ENCODE measurements at regions not wholly inside any gene's neighbourhood (a gene's known extent, or its start where the extent isn't known, plus 50 kb on each side); places are given as distances from the start of the nearest gene placed in this dataset.

DNA sequence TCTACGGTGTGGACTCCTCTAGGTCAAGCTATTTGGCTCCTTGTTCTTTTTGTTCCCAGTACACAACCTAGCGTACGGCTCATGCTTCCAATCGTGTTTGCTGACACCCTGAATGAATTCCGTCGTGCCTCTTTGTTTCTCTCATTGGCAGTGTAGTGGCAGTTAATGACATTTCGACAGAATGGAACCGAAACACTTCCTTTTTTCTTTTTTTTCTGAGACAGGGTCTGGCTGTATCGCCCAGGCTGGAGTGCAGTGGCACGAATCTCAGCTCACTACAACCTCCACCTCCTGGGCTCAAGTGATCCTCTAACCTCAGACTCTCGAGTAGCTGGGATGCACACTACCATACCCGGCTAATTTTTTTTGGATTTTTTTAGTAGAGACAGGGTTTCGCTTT, 113.3 kb upstream of the ATP6AP2 start:
- TF ChIP-seq, protein P1, sequence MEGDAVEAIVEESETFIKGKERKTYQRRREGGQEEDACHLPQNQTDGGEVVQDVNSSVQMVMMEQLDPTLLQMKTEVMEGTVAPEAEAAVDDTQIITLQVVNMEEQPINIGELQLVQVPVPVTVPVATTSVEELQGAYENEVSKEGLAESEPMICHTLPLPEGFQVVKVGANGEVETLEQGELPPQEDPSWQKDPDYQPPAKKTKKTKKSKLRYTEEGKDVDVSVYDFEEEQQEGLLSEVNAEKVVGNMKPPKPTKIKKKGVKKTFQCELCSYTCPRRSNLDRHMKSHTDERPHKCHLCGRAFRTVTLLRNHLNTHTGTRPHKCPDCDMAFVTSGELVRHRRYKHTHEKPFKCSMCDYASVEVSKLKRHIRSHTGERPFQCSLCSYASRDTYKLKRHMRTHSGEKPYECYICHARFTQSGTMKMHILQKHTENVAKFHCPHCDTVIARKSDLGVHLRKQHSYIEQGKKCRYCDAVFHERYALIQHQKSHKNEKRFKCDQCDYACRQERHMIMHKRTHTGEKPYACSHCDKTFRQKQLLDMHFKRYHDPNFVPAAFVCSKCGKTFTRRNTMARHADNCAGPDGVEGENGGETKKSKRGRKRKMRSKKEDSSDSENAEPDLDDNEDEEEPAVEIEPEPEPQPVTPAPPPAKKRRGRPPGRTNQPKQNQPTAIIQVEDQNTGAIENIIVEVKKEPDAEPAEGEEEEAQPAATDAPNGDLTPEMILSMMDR (IDR thresholded peaks at IDR 0.05; ENCODE audit: extremely low read depth, missing control alignments), result no peak
- no peak for DNase-seq (ENCODE audit: low spot score)

DNA sequence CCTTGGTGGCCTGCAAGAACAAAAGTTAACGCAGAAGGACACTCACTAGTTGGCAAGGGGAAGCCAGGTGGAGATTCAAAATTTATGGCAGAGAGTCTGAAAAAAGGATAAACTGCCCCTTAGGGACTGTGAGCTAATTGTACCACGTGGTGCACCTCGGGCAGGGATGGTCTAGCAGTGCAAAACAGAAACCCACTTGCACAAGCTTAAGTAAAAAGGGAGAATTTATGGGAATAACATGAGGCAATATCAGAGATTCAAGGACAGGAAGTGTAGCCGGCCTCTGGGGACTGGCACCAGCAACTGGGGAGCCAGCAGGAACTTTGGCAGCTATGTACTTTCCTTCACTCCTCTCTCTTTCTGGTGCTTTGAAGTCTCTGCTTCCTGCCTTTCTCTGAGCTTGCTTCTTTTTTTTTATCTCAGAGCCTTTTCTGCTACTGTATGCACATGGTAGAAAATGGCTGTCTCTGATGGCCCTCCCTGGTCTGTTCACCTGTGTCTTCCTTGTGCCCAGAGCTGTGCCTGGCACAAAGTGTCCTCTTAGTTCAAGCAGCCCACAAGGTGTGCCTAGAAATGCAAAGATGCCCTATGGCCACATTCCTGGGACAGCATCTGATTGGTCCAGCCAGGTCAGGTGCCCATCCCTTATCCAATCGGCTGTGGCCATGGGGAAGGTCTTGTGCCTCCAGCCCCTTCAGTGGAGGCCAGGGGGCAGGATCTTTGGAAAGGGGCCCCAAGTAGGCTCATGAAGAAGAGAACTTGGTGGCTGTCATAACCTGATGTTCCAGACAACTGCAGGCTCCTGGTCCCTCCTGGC, 114.8 kb upstream of the ATP6AP2 start:
- TF ChIP-seq, protein P1 (IDR thresholded peaks at IDR 0.05; ENCODE audit: extremely low read depth, missing control alignments), result no peak
- no peak for DNase-seq (ENCODE audit: low spot score)

DNA sequence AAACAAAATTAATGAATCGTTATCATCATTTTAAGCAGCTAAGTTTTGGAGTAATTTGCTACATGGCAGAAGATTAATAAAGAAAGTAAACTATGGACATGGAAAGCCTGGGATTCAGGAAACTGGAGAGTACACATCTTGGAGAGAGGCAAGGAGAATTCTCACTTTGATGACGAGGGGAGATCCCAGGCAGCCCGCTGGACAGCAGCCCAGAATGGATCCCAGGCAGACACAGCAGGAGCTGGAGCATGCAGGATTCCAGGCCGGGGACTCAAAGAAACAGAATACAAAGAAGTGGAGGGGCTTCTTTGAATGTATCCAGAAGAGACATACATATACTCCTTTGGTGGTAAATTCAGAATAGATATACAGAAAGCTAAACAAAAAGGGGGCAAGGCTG, 118.0 kb upstream of the ATP6AP2 start:
- no peak for DNase-seq (ENCODE audit: low spot score)
- TF ChIP-seq, protein P1 (IDR thresholded peaks at IDR 0.05; ENCODE audit: extremely low read depth, missing control alignments), result no peak

DNA sequence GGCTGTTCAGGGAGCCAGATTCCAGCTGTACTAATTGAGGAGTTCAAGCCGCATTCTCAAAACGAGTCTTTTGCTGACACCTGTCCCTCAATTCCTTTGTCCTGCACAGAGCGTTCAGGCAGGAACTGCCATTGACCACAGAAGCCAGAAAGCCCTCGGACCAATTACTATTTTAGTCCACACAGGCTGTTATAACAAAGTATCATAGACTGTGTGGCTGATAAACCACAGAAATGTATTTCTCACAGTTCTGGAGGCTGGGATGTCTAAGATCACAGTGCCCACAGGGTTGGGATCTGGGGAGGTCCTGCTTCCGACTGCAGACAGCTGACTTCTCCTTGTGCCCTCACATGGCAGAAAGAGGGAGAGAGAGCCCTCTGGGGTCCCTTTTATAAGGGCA, 119.8 kb upstream of the ATP6AP2 start:
- DNase-seq (ENCODE audit: low spot score), result no peak
- TF ChIP-seq, protein P1 (IDR thresholded peaks at IDR 0.05; ENCODE audit: extremely low read depth, missing control alignments), result no peak

DNA sequence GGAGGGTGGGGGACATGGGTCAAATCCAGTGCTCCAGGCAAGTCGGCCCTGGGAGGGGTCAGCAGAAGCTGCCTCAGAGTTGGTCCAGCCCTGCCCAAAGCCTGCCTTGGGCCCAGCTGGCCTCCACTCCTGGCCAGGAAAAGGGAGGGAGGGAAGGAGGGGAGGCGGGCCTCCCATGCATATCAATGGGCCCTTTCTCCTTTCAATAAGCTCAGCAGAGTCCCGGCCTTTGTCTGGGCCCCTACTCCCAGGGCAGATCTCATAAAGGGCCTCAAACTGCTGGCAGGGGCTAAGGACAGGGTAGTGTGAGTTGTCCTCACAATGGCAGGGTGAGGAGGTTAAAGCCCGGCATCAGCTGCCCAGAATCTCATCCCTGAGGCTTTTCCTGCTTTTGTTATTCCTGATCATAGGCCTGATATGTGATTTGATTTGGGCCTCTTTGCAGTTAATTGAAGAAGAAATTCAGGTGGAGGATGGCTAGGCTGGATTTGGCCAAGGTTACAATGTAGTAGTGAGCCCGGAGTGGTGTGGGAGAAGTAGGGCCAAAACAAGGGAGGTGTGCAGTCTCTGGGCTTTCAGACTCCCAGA, 121.1 kb upstream of the ATP6AP2 start:
- TF ChIP-seq, protein P1 (IDR thresholded peaks at IDR 0.05; ENCODE audit: extremely low read depth, missing control alignments), result no peak
- DNase-seq (ENCODE audit: low spot score), result no peak

DNA sequence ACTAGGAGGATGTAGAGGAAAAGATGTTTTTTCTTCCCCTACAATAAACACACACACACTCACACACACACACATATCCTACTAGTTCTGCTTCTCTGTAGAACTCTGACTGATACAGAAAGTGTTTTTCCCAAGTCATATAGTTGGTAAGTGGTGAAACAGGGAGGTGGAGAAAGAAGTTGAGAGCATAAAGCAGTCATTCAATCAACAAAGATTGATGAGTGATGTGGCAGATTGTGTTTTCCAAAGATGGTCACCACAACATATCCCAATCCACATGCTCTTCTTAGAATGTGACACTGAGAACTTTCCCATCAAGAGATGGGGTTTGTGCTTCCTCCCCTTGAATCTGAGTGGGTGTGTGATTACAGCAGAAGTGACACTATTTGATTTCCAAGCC, 123.4 kb upstream of the ATP6AP2 start:
- DNase-seq (ENCODE audit: low spot score), result no peak
- TF ChIP-seq, protein P1 (IDR thresholded peaks at IDR 0.05; ENCODE audit: extremely low read depth, missing control alignments), result no peak

DNA sequence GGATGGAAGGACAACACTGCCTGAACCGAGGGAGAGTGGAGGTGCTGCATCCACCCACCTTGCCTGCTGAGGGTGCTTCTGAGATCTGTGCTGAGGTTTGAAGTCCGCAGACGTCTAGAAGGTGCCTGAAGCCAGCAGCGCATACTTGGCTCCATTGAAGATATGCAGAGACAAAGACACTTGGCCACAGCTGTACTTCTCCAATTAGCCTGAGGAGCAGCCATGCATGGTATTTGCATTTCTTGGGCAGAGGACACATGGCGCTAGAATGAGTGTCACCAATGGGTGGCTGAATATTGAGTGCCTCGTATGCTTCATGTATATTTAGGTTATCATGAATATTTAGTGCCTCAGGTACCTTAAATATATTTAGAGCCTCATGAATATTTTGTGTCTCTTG, 128.7 kb upstream of the ATP6AP2 start:
- DNase-seq (ENCODE audit: low spot score), result no peak
- TF ChIP-seq, protein P1 (IDR thresholded peaks at IDR 0.05; ENCODE audit: extremely low read depth, missing control alignments), result no peak

Measured in GM20000 (cell line).